Endodermal cell (in vitro differentiated cells): ENCODE measurements at regions not wholly inside any gene's neighbourhood (a gene's known extent, or its start where the extent isn't known, plus 50 kb on each side); places are given as distances from the start of the nearest gene placed in this dataset.

Experiments
- DNase-seq: peaks from one replicate; pipeline ENCODE4 v3.0.0-alpha.2; 2017
- H3K27ac ChIP-seq: 2 replicates; pipeline ENCODE4 v1.5.1; 2013; ENCODE audit warnings: mild to moderate bottlenecking, low read depth, low read length, moderate library complexity
- H3K27me3 ChIP-seq: 2 replicates; pipeline ENCODE4 v1.6.1; 2013; ENCODE audit warnings: mild to moderate bottlenecking, low read length, moderate library complexity; ENCODE audit not compliant: insufficient read depth, control insufficient read depth, poor library complexity, severe bottlenecking
- H3K36me3 ChIP-seq: 2 replicates; pipeline ENCODE4 v1.7.0; 2013; ENCODE audit warnings: mild to moderate bottlenecking, low read length, moderate library complexity; ENCODE audit not compliant: control insufficient read depth, insufficient read depth
- H3K4me1 ChIP-seq: one replicate; pipeline ENCODE4 v1.7.0; 2013; ENCODE audit warnings: low read length; ENCODE audit not compliant: control insufficient read depth, insufficient read depth
- H3K4me3 ChIP-seq: 2 replicates; pipeline ENCODE4 v1.5.1; 2013; ENCODE audit warnings: mild to moderate bottlenecking, low read length, moderate library complexity
- H3K9ac ChIP-seq: 2 replicates; pipeline ENCODE4 v1.6.1; 2013; ENCODE audit warnings: mild to moderate bottlenecking, low read length, moderate library complexity; ENCODE audit not compliant: poor library complexity, severe bottlenecking; ENCODE audit errors: extremely low read depth
- H3K9me3 ChIP-seq: 2 replicates; pipeline ENCODE4 v1.6.1; 2013; ENCODE audit warnings: mild to moderate bottlenecking, low read length, moderate library complexity; ENCODE audit not compliant: control insufficient read depth
- H3K27ac Mint-ChIP-seq: 2 replicates; pipeline ENCODE4 v1.8.0; 2020; ENCODE audit warnings: mixed read lengths
- H3K27me3 Mint-ChIP-seq: 2 replicates; pipeline ENCODE4 v1.8.0; 2021; ENCODE audit warnings: mild to moderate bottlenecking, mixed read lengths; ENCODE audit not compliant: insufficient read depth
- H3K36me3 Mint-ChIP-seq: 2 replicates; pipeline ENCODE4 v1.8.0; 2020; ENCODE audit warnings: low read depth, mixed read lengths
- H3K4me1 Mint-ChIP-seq: 2 replicates; pipeline ENCODE4 v1.8.0; 2020; ENCODE audit warnings: mixed read lengths
- H3K4me3 Mint-ChIP-seq: 2 replicates; pipeline ENCODE4 v1.8.0; 2020; ENCODE audit warnings: mild to moderate bottlenecking, moderate library complexity, mixed read lengths
- H3K9me3 Mint-ChIP-seq: 2 replicates; pipeline ENCODE4 v1.8.0; 2020; ENCODE audit warnings: mild to moderate bottlenecking, mixed read lengths
- WGBS, 2 experiments: methylation state at CpG; one replicate each; pipeline versions ENCODE4 v1.1.5 to v1.1.7; 2013; ENCODE audit warnings: missing lambda C conversion rate in 2 of 2, mixed read lengths in 1 of 2; ENCODE audit not compliant: insufficient coverage in 1 of 2, insufficient read length in 1 of 2; 5-methylcytosine and 5-hydroxymethylcytosine counted together
- TF ChIP-seq, protein P1 (sequence below): fragments of 200-600 bp; sonication (generic); conservative IDR thresholded peaks from 2 replicates; pipeline ENCODE4 v1.5.0; 2021; ENCODE audit warnings: antibody characterized with exemption, mild to moderate bottlenecking

DNA sequence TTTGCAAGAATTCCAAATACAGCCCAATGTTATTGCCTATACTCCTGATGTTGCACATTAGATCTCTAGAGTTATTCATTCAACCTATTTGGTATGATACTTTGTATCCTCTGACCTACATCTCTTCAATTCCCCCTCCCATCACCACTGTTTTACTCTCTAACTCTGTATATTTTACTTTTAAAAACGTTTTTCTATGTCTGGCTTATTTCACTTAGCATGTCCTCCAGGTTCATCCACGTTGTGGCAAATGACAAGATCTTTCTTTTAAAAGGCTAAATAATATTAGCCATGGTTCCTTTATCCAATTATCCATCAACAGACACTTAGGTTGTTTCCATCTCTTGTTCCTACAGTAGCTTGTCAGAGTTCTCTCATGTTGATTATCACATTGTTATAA lies 207.1 kb upstream of the PTGFR start:
- Mint-ChIP-seq H3K4me1 (no peaks in the 10 kb centered on the region), H3K4me3 (no peak overlapping the region), H3K27me3 (peaks cover 33% of the 10 kb centered on the region), H3K27ac (no peak overlapping the region), H3K36me3 (no peaks in the 10 kb centered on the region), H3K9me3 (peaks cover 3% of the 10 kb centered on the region)
- Histone ChIP-seq H3K4me3 (no peak overlapping the region), H3K27me3 (no peaks in the 10 kb centered on the region), H3K4me1 (no peaks in the 10 kb centered on the region), H3K9me3 (no peaks in the 10 kb centered on the region), H3K36me3 (no peaks in the 10 kb centered on the region), H3K27ac (no peak overlapping the region), H3K9ac (no peak overlapping the region)
- no peak for DNase-seq
- TF ChIP-seq, protein P1, sequence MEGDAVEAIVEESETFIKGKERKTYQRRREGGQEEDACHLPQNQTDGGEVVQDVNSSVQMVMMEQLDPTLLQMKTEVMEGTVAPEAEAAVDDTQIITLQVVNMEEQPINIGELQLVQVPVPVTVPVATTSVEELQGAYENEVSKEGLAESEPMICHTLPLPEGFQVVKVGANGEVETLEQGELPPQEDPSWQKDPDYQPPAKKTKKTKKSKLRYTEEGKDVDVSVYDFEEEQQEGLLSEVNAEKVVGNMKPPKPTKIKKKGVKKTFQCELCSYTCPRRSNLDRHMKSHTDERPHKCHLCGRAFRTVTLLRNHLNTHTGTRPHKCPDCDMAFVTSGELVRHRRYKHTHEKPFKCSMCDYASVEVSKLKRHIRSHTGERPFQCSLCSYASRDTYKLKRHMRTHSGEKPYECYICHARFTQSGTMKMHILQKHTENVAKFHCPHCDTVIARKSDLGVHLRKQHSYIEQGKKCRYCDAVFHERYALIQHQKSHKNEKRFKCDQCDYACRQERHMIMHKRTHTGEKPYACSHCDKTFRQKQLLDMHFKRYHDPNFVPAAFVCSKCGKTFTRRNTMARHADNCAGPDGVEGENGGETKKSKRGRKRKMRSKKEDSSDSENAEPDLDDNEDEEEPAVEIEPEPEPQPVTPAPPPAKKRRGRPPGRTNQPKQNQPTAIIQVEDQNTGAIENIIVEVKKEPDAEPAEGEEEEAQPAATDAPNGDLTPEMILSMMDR = no peak
- WGBS, 2 experiments = 44 to 58% methylated on average over 2 of the region's 2 CpGs

DNA sequence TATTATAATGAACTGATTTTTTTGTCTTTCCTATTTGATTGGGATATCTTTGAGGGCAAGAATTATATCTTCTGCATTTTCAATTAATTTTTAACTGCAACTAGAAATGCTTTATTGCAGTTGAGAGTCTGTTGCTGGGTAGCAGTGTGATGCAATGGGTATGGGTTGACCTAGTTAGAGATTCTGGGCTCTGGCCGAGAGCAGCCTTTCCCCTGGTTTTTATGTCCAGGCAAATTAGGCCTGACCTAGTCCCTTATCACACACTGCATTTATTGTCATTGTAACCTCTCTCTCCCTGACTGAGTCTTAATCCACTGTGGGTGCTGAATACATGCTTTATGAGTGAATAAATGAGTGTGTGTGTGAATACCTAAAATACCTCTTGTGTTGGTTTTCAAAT lies 206.4 kb upstream of the PTGFR start:
- 88% methylated on average over 1 of the region's 1 CpG; no CpG with 5 or more reads in 1 of the 2 experiments for WGBS, 2 experiments
- no peak for DNase-seq
- Mint-ChIP-seq H3K27me3 (peaks cover 36% of the 10 kb centered on the region), H3K4me1 (no peaks in the 10 kb centered on the region), H3K27ac (no peak overlapping the region), H3K4me3 (no peak overlapping the region), H3K36me3 (no peaks in the 10 kb centered on the region), H3K9me3 (peaks cover 3% of the 10 kb centered on the region)
- no peak overlapping the region for H3K9ac ChIP-seq
- TF ChIP-seq, protein P1 = no peak
- H3K27me3 ChIP-seq = no peaks in the 10 kb centered on the region
- no peak overlapping the region for H3K27ac ChIP-seq
- H3K4me3 ChIP-seq = no peak overlapping the region
- H3K9me3 ChIP-seq = no peaks in the 10 kb centered on the region
- H3K36me3 ChIP-seq = no peaks in the 10 kb centered on the region
- H3K4me1 ChIP-seq = no peaks in the 10 kb centered on the region

DNA sequence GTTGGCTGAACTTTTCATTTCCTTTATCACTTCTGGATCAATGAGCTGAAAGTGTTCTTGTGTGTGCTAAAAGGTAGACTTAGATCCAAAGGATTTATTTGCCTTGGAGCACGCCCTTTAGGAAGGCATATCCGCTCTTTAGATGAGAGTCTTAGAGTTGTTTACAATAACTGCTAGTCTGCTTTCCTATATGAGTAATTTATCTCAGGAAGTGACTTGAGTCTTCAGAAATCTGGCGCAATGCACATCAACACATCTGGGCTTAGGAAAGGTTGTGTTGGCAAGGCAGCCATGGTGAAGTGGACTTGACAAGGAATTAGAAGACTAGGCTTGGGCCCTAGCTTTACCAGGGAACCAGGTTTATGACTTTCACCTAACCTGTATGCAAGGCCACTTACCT lies 204.1 kb upstream of the PTGFR start:
- Mint-ChIP-seq H3K27me3 (peaks cover 37% of the 10 kb centered on the region), H3K27ac (no peak overlapping the region), H3K36me3 (no peaks in the 10 kb centered on the region), H3K4me1 (no peaks in the 10 kb centered on the region), H3K9me3 (peaks cover 2% of the 10 kb centered on the region), H3K4me3 (no peak overlapping the region)
- Histone ChIP-seq H3K9me3 (no peaks in the 10 kb centered on the region), H3K9ac (no peak overlapping the region), H3K36me3 (no peaks in the 10 kb centered on the region), H3K4me3 (no peak overlapping the region), H3K4me1 (no peaks in the 10 kb centered on the region), H3K27me3 (no peaks in the 10 kb centered on the region), H3K27ac (no peak overlapping the region)
- TF ChIP-seq, protein P1 = no peak
- WGBS, 2 experiments = 94 to 100% methylated on average over 1 to 3 of the region's 3 CpGs
- DNase-seq = no peak
